SJSA1 (cell line): ENCODE measurements at regions not wholly inside any gene's neighbourhood (a gene's known extent, or its start where the extent isn't known, plus 50 kb on each side); places are given as distances from the start of the nearest gene placed in this dataset.

ENCODE experiments used
- DNase-seq, 2 experiments: peaks; one replicate each; pipeline ENCODE4 v3.0.0-alpha.2; 2015 to 2020; ENCODE audit warnings: low spot score in 2 of 2, low read depth in 1 of 2
- H3K27ac ChIP-seq: fragments of 250-450 bp; sonication (Bioruptor Pico); 2 replicates; pipeline ENCODE4 v1.5.1; 2020; ENCODE audit warnings: mild to moderate bottlenecking, moderate library complexity
- H3K27me3 ChIP-seq: fragments of 250-450 bp; sonication (Bioruptor Pico); replicated peaks from 2 replicates; pipeline ENCODE4 v1.5.1; 2020; ENCODE audit warnings: mild to moderate bottlenecking, moderate library complexity
- H3K36me3 ChIP-seq: fragments of 250-450 bp; sonication (Bioruptor Pico); 2 replicates; pipeline ENCODE4 v1.5.1; 2020; ENCODE audit warnings: mild to moderate bottlenecking
- H3K4me1 ChIP-seq: fragments of 250-450 bp; sonication (Bioruptor Pico); replicated peaks from 2 replicates; pipeline ENCODE4 v1.6.1; 2021; ENCODE audit warnings: mild to moderate bottlenecking
- H3K4me3 ChIP-seq: fragments of 250-450 bp; sonication (Bioruptor Pico); 2 replicates; pipeline ENCODE4 v1.5.1; 2020; ENCODE audit warnings: mild to moderate bottlenecking
- H3K9me3 ChIP-seq: fragments of 250-450 bp; sonication (Bioruptor Pico); replicated peaks from 2 replicates; pipeline ENCODE4 v1.5.1; 2020; ENCODE audit warnings: mild to moderate bottlenecking

DNA sequence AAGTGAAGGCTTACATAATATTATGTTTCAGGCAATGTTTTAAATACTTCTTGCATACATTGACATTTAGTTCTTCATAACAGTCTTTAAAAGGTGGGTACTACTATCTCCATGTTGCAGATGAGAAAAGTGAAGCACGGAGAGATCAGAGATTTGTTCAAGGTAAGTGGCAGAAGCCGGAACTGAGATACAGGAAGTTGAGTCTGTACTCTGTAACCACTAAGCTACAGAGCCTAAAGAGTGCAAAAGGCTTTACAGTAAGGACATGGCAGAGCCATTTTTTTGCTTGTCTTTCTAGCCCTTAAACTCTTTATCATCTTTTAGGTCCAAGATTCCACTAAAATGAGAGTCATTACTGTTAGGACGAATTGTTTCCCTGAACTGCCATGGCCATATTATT is 186.5 kb upstream of the PEX5L start:
- Histone ChIP-seq H3K4me1 (no peaks in the 10 kb centered on the region), H3K4me3 (no peak overlapping the region), H3K9me3 (no peaks in the 10 kb centered on the region), H3K27ac (no peak overlapping the region), H3K27me3 (no peaks in the 10 kb centered on the region), H3K36me3 (no peaks in the 10 kb centered on the region)
- no peak for DNase-seq

DNA sequence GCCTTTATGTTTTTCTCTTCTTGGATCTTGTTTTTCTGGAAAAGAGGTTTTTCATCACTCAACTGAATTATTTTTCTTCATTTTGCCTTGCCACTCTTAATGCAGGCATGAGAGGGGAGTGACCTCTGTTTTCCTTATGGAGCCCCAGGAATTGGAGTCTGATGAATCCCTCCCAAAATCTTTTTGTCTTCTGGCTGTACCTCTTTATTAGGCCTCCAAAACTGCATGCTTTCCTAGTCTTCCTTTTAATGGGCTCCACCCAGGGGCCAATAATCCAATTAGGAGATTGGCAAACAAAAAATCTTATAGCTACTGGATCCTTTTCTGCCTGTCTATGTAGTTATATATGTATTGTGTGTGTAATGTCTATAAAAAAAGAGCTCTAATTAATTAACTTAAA is 192.4 kb upstream of the PEX5L start:
- no peaks in the 10 kb centered on the region for H3K4me1 ChIP-seq
- H3K27ac ChIP-seq = no peak overlapping the region
- no peaks in the 10 kb centered on the region for H3K36me3 ChIP-seq
- no peaks in the 10 kb centered on the region for H3K9me3 ChIP-seq
- no peak overlapping the region for H3K4me3 ChIP-seq
- H3K27me3 ChIP-seq = no peaks in the 10 kb centered on the region
- no peak for DNase-seq

DNA sequence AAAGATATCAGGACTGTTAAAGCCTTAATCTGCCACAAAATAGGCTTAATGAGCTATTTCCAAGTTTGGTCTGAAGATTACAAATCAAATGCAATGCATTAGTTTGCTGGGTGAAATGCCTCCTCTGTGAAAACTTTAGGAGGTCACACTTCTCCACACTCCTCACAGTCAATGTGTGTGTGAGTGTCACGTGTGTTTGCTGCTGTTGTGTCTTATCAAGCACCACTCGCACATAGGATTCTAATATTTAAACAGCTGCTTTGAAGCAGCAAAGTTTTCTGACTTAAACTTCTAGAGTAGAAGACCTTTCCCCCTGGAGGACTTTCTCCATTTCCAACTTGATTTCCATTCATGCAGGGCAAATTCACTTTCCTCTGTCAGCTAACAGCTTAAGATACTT is 203.2 kb upstream of the PEX5L start:
- Histone ChIP-seq H3K36me3 (no peaks in the 10 kb centered on the region), H3K4me1 (no peaks in the 10 kb centered on the region), H3K27me3 (no peaks in the 10 kb centered on the region), H3K9me3 (no peaks in the 10 kb centered on the region), H3K27ac (no peak overlapping the region), H3K4me3 (no peak overlapping the region)
- DNase-seq = no peak

DNA sequence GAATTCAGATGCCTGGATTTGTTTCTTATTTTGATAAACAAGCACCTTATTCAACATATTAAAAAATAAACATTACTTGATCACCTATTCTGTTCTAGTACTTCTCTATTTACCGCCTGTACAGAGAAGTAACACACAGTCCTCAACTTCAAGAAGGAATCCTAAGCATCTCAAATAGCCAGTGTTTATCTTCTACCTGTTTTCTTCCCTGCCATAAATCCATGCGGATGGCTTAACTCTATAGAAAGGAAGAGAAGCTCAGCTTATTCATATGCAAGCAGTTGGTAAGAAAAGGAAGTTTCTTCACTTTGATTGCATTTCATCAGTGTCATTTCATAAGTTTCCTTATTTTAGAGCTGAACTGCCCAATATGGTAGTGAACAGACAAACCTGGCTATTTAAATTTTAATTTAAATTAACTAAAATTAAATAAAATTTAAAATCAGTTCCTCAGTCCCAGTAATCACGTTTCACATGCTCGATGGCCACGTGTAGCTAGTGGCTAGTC is 210.0 kb upstream of the PEX5L start:
- H3K27me3 ChIP-seq = no peaks in the 10 kb centered on the region
- DNase-seq = no peak
- H3K4me3 ChIP-seq = no peak overlapping the region
- no peaks in the 10 kb centered on the region for H3K9me3 ChIP-seq
- H3K4me1 ChIP-seq = no peaks in the 10 kb centered on the region
- H3K36me3 ChIP-seq = no peaks in the 10 kb centered on the region
- no peak overlapping the region for H3K27ac ChIP-seq

DNA sequence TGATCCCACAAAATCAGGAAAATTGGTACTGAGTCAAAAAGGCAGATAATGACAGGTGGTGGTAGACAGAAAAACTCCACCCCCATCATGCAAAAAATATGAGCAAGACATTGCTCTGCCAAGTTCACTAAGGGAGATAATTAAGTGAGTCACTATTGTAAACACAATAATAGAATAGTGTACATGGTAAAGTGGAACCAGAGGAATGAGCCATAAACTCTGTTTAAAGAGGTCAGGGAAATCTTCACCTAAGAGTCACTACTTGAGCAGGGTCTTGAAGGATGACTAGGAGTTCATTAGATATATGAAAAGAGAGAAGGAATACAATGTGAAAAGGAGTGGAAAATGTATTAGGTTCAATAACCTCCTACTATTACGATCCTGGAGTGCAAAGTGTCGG is 213.4 kb upstream of the PEX5L start:
- no peaks in the 10 kb centered on the region for H3K27me3 ChIP-seq
- H3K4me3 ChIP-seq = no peak overlapping the region
- peak in 1 of 2 experiments; percentile 2 for DNase-seq
- H3K27ac ChIP-seq = no peak overlapping the region
- no peaks in the 10 kb centered on the region for H3K36me3 ChIP-seq
- no peaks in the 10 kb centered on the region for H3K9me3 ChIP-seq
- no peaks in the 10 kb centered on the region for H3K4me1 ChIP-seq

DNA sequence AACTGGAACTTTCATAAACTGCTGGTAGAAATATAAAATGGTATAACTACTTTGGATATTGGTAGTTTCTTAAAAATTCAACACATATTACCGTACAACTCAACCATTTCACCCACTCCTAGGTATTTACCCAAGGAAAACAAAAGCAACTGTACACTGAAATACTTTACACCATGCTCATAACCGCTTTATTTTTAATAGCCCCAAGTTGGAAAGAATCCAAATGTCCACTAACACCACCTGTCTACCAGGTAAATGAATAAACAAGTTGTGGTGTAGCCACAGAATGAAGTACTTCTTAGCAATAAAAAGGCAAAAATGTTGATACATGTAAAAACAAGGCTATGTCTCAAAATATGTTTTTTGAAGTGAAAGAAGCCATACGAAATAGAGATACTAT is 215.9 kb upstream of the PEX5L start:
- no peak for DNase-seq
- Histone ChIP-seq H3K27me3 (no peaks in the 10 kb centered on the region), H3K4me1 (no peaks in the 10 kb centered on the region), H3K27ac (no peak overlapping the region), H3K4me3 (no peak overlapping the region), H3K36me3 (no peaks in the 10 kb centered on the region), H3K9me3 (no peaks in the 10 kb centered on the region)

DNA sequence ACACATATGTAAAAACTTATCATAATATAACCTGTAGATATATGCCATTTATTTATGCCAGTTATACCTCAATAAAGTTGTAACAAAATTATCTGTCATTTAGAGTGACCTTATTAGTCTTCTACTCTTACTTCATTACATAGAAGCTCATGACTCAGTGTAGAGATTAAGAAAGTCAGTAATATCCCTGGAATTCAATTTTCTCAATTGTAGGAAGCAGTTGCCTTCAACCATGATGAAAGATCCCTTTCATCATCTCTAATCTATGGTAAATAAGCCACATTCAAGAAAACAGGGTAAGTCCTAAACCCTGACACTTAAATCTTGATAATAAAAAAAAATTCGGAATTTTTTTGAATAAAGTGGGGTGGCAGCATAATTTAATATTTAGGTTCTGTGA is 216.5 kb upstream of the PEX5L start:
- H3K36me3 ChIP-seq = no peaks in the 10 kb centered on the region
- DNase-seq = no peak
- H3K9me3 ChIP-seq = no peaks in the 10 kb centered on the region
- H3K27ac ChIP-seq = no peak overlapping the region
- no peaks in the 10 kb centered on the region for H3K27me3 ChIP-seq
- no peak overlapping the region for H3K4me3 ChIP-seq
- H3K4me1 ChIP-seq = no peaks in the 10 kb centered on the region

DNA sequence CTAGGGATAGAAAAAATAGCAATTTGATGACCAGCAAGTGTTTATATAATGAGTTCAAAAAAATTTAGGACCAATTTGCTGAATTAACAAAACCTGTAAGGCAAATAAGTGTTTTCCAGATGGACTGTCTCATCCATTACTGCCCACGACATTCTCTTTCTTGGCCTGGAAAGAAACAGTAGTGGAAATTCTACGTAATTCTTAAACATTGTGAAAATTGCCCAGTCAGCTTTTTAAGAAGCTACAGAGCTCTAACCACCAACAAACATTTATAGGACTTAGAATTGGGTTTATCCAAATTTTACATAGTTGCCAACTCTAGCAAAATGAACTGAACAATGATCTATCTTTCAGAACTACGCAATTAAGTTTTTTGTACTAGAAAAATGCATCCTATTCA is 227.7 kb upstream of the PEX5L start:
- Histone ChIP-seq H3K4me1 (no peaks in the 10 kb centered on the region), H3K36me3 (no peaks in the 10 kb centered on the region), H3K27ac (no peak overlapping the region), H3K4me3 (no peak overlapping the region), H3K27me3 (no peaks in the 10 kb centered on the region), H3K9me3 (no peaks in the 10 kb centered on the region)
- no peak for DNase-seq

DNA sequence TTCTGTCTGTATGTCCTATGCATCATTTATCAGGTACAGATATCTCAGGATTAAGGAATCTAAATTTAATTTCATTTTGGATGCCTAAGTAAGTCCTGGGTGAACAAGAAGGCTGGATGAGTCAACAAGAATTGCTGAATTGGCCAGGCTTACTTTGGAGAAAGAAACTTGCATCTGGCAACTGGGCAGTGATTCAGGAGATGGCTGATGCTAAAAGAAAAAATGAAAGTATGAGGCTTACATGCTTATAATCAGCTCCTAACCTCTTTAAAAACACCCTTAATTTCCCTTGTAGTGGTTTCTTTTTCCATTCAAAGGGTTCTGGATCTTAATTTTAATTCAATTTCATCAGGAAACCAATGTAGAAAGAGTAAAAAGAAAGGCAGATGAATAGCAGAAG is 228.8 kb upstream of the PEX5L start:
- H3K4me3 ChIP-seq = no peak overlapping the region
- H3K4me1 ChIP-seq = no peaks in the 10 kb centered on the region
- H3K27me3 ChIP-seq = no peaks in the 10 kb centered on the region
- no peaks in the 10 kb centered on the region for H3K9me3 ChIP-seq
- no peak for DNase-seq
- H3K36me3 ChIP-seq = no peaks in the 10 kb centered on the region
- no peak overlapping the region for H3K27ac ChIP-seq

DNA sequence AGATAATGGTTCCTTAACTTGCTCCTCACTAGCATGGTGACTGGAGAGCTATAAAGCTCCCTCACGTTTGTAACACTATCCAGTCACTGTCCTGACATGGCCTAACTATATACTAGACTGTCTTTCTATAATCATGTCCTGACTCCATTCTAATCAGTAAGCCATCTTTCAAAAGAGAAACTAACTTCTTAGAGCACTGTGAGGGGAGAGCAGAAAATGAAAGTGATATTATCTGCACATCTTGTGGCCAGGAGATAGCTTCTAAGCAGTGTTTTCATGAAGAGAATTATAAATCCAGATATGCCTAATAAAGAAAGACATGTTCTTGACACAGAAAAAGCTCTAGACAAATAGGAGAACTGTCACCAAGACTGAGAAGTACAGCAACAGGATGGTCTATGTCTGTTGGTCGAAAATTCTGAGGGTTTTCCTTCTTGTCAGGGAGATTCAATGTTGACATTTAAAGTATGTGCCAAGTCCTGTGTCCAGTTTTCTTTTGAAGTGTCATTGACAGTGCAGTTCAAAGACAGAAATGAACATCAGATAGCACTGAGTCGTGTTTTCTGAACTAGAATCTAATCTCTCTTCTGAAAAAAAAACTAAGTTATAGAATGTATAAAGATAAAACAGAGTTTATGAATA is 230.6 kb upstream of the PEX5L start:
- Histone ChIP-seq H3K27me3 (no peaks in the 10 kb centered on the region), H3K4me1 (no peaks in the 10 kb centered on the region), H3K36me3 (no peaks in the 10 kb centered on the region), H3K4me3 (no peak overlapping the region), H3K27ac (no peak overlapping the region), H3K9me3 (no peaks in the 10 kb centered on the region)
- no peak for DNase-seq

DNA sequence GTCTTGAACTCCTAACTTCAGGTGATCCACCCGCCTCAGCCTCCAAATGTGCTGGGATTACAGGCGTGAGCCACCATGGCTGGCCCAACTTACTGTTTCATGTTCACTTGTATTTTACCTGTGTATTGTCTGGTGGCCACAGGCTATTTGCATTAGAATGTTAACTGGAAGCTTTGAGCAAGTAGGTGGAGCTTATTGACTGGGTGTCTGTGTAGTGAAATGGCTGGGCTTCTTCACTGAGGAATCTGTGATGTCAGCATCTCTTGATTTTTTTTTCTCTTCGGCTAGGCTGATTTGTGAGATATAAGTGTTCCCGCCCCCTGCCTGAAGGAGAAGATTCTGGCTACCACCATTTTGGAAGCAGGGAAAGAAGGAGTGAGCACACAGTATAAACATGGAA is 237.8 kb upstream of the PEX5L start:
- Histone ChIP-seq H3K27ac (no peak overlapping the region), H3K27me3 (no peaks in the 10 kb centered on the region), H3K9me3 (no peaks in the 10 kb centered on the region), H3K4me3 (no peak overlapping the region), H3K36me3 (no peaks in the 10 kb centered on the region), H3K4me1 (no peaks in the 10 kb centered on the region)
- no peak for DNase-seq

DNA sequence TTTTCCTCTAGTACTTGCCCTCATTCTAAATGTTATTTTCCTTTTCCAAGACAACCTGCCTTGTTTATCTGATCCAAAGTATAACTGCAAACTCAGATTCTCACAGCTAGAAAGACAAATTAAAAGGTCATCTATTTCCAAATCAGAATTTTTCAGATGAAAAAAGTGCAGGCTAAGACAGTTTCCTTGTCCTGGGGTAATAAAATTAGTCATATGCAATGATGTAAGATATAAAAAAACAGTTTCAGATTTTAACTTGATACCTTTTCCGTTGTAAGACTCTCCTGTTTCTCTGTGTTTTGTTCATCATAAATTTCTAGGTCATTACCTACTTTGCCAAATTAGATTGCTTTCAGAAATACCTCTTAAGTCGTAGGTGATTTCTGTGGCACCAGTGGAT is 238.4 kb upstream of the PEX5L start:
- Histone ChIP-seq H3K27me3 (no peaks in the 10 kb centered on the region), H3K27ac (no peak overlapping the region), H3K36me3 (no peaks in the 10 kb centered on the region), H3K4me1 (no peaks in the 10 kb centered on the region), H3K9me3 (no peaks in the 10 kb centered on the region), H3K4me3 (no peak overlapping the region)
- no peak for DNase-seq

DNA sequence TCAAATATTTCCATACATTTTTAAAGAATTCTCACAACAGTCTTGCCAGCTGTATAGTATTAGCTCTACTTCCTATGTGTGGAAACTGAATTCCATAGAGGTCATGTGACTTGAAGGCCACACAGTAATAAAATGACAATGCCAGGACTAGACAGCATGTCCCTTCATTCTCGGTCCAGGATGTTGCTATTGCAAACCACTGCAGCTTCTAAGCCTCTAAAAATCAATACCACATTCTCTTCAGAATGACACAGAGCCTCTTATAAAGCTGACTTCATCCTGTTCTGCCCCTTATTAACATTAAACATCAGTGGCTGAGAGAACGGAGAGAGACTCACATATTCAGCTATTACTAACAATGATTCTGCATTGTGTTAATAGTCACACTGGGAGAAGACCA is 240.3 kb upstream of the PEX5L start:
- Histone ChIP-seq H3K27me3 (no peaks in the 10 kb centered on the region), H3K4me3 (no peak overlapping the region), H3K27ac (no peak overlapping the region), H3K36me3 (no peaks in the 10 kb centered on the region), H3K9me3 (no peaks in the 10 kb centered on the region), H3K4me1 (no peaks in the 10 kb centered on the region)
- no peak for DNase-seq

DNA sequence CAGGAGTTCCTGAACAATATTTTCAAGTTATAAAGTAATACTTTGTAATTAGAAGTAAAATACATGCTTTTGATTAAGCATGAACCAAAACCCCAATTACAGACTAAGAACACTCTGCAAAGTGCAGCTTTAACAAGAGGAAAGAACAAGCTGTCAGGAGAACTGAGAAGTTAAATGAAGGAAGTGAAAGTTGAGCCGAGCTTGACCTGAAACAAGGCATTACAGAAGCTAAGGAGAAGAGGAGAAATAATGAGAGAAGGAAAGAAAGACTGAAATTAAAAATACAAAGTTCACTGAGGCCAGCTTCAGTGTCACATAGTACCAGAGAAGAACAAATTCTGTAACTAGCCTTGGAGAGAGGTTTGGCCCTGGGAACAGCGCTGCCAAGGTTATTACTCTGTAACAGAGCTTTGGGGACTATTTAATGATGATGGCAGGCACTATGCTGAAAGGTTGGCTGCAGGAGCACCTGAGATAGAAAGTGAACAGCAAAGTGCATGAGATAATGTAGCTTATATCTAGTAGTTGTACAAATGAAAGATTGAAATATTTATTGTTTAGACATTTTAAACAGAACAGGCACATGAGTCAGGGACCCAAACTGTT is 241.9 kb upstream of the PEX5L start:
- H3K27ac ChIP-seq = no peak overlapping the region
- H3K9me3 ChIP-seq = no peaks in the 10 kb centered on the region
- H3K36me3 ChIP-seq = no peaks in the 10 kb centered on the region
- H3K4me3 ChIP-seq = no peak overlapping the region
- no peaks in the 10 kb centered on the region for H3K27me3 ChIP-seq
- H3K4me1 ChIP-seq = no peaks in the 10 kb centered on the region
- DNase-seq = no peak

DNA sequence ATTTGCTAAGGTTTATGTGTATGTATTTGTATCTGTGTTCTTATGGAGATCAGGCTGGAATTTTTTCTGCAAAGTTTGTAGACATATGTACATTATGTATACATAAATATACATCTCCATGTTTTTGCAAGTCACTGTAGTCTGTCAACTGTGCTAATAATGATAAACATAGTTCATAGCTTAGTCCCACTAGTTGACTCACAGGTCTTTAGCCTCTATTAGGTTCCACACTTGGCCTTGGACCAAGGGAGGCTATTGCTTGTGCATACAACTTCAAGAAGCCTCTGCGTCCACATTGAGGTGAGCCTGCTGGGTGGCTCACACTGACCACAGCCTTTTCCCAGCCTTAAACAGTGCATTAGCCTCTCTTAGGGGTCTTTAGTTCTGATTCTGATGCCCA is 243.8 kb upstream of the PEX5L start:
- Histone ChIP-seq H3K9me3 (no peaks in the 10 kb centered on the region), H3K27me3 (no peaks in the 10 kb centered on the region), H3K27ac (no peak overlapping the region), H3K36me3 (no peaks in the 10 kb centered on the region), H3K4me3 (no peak overlapping the region), H3K4me1 (no peaks in the 10 kb centered on the region)
- DNase-seq = no peak
